ENCODE measurements at regions not wholly inside any gene's neighbourhood (a gene's known extent, or its start where the extent isn't known, plus 50 kb on each side); places are given as distances from the start of the nearest gene placed in this dataset.

DNA sequence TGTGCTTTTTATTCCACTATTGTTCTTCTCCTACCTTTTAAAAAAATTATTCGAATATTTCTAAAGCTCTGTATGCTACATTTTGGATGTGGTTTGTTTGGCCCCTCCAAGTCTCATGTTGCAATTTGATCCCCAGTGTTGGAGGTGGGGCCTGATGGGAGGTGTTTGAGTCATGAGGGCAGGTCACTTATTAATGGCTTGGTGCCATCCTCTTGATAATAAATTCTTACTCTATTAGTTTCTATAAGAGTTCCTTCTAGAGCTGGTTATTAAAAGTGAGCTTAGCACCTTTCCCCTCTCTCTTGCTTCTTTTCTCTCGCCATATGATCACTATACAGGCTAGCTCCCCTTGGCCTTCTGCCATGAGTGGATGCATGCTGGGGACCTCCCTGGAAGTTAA lies 445.6 kb upstream of the PDE3A start:
- no peak for DNase-seq

DNA sequence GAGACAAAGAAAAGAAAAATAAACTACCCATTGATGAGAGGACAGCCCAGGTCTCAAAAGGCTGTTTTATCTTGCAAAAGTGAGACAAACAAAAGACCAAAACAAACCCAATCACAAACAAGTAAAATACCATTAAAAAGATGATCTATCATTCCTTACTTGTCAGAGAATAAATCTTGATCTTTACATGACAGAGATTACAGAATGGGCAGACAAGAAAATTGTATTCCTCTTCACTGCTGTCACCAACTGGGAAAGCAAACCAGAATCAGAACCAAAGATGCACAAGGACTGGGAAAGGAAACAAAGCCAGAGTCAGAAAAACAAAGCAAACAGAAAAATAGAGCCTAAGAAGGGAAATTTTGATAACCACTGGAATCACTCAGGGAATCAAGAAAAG lies 444.0 kb upstream of the PDE3A start:
- DNase-seq, result no peak

DNA sequence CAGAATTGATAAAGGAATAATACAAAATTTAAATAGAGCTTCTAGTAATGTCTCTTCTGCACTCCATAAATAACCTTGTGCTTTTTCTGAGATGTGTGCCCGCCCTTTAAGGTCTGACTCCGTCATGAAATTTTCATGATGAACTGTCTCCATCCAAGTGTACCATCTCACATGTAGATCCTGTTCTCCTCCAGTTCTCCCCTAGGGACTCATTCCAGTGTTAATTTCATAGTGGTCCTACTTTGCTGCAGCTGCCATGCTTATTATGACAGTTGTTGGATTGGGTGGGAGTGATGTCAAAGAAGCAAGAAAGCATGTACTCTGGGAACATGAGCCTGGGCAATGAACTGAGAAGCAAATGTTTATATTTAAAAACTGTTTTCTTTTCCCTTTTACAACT lies 442.5 kb upstream of the PDE3A start:
- DNase-seq, result no peak

DNA sequence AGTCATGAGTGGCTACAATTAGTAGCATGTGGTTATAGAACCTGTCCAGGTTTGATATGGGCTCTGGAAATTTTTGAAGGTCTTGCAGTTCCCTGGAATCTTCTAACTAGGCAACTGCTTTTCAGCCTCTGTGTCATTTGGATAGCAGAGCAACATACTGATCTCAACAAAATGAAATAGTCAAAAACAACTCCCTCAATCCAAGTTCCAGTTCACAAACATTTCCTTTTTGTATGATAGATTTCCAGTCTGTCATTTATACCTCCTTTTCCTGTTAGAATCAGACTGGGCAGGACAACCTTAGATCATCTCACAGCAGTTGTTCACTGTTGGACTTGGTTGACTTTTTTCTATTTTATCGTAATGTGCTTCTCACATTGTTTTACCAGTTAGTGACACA lies 442.1 kb upstream of the PDE3A start:
- DNase-seq, result no peak

DNA sequence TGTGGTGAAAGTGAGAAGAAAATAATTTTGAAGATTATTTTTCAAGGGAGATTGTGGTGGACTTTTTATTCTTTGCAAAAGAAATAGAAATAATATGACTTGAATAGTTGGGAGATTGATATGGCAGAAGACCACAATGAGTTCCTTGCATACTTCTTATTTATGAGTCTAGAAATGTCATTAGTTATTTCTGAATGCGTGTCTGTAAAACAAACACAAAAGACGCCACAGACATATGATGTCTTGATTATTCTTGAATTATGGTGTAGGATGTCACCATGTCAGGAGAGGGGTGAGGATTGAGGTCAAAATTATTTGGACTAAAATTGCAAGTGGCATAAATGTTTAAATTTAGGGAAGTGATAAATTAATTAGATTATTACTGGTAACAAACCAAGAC lies 440.7 kb upstream of the PDE3A start:
- no peak for DNase-seq

DNA sequence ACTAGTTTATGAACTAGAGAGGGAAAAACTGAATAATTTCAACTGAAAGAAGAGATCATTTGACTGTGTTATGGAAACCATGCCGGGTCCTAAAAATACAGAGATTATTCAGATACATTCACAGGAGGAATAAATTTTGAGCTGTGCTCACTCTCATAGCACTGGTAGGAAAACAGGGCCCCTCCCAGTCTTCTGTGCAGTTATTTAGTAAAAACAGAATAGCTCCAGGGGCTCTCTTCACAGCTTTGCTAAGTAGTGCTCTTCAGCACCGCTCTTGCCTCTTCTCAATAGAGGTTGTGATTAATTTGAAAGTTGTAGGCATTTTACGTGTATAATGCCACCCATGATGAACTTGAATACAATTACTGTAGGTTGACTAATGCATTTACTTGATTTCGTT lies 435.9 kb upstream of the PDE3A start:
- no peak for DNase-seq

DNA sequence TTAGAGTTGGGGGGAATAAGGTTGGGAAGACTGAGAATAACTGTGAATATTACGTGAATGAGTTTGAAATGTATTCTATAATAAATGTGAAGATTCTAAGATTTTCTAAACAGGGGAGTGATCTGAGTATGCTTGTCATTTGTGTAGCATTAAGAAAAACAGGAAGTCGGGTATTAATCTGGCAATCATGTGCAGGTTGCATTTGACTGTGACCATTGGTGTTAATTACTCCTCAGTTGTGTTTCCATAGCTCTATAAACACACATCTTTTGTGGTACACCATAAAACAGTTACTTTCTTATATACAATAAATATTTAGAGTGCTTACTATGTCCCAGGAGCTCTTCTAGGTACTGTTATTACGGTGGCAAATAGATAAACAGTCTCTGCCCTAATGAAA lies 434.4 kb upstream of the PDE3A start:
- DNase-seq, result no peak

DNA sequence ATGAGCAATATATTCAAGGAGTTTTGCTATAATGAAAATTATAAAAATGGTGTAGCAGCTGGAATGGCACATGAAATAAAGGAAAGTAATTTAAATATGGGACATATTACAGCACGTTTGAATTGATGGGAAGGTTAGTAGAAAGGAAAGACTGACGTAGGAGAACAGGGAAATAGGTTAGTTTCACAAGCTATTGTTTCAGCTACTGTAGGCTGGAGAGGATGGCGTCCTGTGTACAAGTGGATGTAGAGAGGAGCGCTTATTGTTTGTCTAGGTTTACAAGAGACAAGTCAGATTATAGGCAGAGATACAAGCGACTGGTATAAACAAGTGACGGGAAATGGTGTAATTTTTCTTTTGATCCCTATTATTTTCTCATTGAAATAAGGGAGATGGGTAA lies 431.2 kb upstream of the PDE3A start:
- no peak for DNase-seq

DNA sequence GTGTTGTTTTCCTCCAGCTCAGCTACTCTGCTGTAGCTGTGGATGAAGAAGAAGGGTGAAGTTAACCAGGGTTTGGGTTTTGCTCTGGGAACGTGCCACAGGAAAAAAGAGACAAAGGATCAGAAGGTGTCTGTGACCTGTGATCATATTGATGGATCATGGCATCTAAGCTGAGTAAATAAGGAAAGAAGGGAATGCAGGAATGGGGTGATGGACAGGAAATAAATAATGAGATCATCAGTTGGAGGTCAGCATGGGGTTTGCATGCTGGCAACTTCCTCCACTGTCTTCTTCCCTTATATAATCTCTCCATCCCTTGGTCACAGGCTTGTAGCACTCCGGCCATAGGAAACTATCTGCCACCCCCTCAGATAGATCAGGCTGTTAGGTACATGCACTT lies 430.3 kb upstream of the PDE3A start:
- DNase-seq, result no peak

DNA sequence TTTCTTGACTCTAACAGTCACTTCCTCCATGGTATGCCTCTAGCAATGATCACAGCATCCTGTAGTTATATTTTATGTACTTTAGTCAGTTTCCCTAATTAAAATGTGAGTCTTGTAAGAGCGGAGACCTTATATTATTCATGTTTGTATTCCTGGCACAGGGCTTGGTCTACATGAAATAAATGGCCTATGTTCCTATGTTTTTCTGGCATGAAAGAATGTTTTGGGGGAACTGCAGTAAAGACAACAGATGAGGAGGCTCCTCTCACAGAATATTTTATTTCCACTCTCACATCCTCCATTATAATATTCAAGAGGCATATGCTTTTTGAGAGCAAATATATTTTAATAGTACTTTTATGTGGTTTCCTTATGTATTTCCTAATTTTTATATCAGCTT lies 429.8 kb upstream of the PDE3A start:
- no peak for DNase-seq

DNA sequence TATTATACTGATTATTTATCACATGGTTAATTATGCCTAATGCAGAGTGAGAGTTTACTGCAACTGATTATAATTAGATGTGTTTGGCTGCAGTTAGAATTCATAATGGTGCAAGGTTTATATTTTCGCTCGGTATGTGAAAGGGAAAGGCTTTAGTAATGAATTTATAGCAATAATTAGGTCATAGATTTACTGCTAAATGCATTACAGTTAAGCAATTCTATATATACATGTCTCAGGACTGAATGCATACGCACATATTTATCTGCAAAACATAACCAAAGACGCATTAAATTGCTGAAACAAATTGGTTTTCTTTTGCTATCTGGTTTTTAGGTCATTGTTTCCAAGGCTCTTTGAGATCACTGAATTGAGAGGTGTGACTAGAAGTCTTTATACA lies 428.1 kb upstream of the PDE3A start:
- DNase-seq, result no peak

DNA sequence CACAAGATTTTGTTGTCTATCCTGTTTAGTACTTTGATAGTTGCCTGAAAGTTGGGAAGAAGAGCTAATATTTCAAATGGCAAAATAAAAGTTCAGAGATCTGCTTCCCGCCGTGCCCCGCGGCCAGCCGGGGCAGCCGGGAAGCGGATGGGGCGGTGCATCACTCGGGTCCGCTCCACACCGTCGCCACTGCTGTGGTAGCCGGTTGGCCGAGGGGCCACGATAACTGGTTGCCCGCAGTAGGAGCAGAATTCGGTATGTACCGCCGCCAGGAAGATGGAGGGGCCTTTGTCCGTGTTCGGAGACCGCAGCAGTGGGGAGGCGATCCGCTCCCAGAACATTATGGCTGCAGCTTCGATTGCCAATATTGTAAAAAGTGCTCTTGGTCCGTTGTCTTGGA lies 427.2 kb upstream of the PDE3A start:
- no peak for DNase-seq

DNA sequence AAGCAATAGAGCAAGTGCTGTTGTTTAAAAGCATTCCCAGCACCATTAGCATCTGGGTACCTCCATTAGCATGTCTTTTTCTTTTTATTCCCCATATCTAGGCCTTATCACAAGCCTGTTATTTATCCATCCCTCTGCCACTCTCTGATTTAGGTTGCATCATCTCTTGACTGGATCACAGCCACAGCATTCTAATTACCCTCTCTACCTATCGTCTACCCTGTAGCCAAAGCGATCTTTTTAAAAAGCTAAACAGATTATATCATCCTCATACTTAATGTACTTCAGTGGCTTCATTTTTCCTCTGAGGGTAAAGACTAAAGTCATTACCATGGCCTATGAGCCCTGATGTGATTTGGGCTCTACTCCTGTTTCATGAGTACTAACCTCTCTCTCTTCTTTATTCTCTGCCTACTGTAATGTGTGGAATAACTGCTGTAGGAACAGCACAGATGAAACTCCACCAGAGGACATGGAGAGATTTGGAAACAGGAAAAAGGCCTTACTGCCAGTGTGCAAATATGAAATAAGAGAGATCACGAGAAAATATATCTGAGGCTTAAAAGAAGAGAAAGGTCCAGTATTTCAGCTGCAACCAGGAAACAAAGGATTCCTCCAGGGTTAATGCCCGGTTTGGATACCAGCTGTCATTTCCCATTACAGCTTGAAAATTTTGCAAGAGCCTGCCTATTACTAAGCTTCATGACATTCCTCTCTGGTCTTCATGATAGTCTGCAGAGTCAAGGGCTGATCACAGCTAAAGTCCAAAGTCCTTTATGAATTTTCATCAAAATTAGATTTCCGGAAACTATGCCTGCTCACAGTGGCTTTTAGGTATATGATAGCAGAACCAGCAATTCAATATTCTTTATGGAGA lies 422.5 kb upstream of the PDE3A start:
- DNase-seq, result peak; percentile 24

DNA sequence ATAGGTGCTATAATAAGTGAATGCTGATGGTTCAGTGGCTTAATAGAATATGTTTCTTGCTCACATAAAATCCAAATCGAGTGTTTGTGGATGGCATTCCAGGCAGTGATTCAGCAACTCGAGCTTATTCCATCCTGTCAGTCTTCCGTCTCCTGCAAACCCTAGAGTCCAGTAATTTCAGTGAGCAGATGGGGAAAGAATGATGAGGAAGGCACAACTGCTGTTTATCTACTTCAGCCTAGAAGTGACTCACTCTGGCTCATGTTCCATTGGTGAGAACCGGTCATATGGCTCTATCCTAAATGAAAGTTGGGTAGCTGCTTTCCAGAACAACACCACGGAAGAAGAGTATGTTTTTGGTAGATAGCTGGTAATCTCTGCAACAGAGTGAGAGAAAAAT lies 421.8 kb upstream of the PDE3A start:
- no peak for DNase-seq

DNA sequence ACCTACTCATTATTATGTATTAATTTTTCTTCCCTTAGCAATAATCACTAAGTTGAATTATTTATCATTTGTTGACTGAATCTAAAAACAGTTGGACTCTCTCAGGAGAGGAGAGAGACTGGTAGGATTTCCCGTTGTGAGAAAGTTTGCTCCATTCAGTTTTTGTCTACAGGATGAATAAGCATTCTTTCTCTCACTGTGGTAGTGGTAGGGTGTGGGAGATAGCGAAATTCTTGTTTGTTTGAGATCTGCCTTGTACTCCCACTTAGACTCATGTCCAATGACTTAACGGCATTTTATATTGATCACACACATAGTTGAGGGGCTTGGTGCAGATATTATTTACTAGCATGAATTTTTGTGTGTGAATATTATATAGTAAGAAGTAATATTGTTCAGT lies 421.0 kb upstream of the PDE3A start:
- DNase-seq, result no peak

DNA sequence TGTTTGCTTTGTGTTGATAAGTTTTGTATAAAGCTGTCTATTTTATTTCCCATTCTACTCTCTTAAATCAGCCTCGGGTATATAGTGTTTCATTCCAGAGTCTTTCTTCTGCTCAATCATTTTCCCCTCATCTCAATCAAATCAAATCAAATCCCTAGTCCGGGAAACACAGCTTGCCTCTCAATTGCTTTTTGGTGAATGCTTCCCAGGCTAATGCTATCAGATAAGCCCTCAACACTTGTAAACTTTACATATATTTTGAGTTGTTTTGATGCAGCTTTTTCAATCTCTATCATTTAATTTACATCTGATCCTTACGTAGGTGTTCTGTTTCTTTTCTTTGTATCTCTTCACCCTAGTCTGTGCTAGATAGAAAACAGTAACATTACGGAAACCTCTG lies 416.7 kb upstream of the PDE3A start:
- no peak for DNase-seq

DNA sequence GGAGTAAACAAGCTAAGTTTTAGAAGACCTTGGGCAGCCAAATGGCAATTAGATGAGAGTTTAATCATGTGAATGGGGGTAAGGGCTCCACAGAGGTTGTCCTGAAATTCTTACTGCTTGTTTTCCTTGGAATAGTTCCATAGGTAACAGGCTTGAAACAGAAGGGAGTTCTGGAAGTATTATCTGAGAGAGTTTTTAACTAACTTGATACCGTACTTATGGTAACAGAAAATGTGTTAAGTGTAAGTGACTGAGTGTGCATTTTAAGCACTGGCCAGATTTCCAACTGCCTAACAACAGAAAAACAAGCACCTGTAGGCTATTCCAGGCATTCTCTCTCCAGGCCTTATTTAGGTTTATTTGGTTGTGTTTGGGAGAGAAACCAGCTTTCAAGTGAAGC lies 414.6 kb upstream of the PDE3A start:
- no peak for DNase-seq

DNA sequence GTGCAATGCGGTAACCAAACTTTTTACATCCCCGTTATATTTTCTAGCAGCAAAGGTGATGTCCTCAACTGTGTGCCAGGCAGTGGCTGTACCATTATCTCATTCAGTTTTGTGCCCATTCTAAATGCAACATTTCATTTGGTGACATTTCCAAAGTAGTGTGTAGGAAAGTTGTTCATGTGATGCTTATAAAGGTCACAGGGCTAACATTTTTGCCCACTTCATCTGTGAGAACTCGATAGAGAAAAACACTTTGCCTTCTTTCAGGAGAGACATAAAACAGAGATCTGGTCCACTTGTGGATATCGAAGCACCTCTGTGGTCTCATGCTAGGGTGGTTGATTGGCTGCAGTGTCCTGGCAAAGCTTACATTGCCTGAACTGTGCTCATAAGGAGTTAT lies 414.2 kb upstream of the PDE3A start:
- no peak for DNase-seq

DNA sequence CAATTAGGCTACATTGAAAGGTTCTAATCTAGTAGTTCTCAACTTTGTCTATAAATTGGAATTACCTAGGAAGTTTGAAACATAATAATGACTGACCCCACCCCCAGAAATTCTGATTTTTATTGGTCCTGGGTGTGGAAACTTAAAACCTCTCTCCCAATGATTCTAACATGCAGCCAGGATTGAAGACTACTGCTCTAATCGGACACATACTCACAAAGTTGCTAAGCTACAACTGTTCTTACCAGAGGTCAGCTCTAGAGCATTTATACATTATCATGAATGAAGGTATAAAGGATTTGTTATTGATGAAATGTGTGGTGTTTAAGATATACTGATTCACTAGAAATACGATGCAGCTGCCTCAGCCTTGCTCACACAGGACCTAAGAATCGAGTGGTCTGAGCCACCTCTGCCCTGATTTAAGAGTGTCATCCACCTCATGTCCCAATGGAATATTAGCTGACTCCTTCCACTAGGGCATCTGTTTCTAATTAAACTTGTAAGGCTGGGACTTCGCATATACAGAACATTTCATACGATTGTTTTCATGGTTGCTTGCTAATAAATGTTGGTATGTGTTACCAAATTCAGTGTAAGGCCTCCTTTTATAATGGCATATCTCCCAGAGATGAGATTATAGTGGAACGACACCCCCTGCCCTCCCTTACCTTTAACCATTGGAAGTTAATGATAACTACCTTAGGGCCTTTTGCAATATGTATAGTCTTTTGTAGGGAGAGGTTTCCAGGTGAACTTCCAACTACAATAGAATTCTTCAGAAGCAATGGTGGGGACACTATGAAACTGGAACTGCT lies 410.8 kb upstream of the PDE3A start:
- no peak for DNase-seq

DNA sequence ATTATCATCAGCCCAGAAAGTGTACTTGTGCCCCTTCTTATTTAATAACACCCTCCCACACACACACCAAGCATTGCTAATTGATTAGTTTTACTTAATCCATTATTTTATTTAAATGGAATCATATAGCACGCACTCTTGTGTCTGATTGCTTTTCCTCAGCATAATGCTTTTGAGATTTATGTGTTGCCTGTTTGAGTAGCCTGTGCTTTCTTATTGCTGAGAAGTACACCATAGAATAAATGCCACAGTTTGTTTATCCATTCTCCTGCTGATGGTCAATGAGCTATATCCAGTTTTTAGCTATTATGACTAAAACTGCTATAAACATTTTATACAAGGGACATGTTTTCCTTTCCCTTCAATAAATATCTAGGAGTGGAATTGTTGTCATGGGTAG lies 409.9 kb upstream of the PDE3A start:
- DNase-seq, result no peak

DNA sequence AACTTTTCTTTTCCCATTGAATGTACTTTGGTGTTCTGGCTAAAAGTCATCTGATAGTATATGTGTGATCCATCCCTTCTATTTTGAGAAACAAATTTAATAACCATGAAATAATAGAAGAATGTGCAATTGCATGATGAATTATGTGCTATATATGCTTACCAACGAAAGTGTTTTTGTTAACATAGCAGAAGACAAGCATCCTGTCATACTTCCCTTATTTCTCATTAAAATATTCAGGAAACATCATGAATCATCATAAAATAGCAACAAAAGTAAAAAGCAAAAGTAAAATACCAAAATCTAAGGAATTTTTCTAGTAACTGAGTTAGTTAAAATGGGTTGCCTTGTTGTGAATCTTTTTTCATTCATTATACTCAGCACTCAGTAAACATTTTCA lies 409.0 kb upstream of the PDE3A start:
- no peak for DNase-seq

DNA sequence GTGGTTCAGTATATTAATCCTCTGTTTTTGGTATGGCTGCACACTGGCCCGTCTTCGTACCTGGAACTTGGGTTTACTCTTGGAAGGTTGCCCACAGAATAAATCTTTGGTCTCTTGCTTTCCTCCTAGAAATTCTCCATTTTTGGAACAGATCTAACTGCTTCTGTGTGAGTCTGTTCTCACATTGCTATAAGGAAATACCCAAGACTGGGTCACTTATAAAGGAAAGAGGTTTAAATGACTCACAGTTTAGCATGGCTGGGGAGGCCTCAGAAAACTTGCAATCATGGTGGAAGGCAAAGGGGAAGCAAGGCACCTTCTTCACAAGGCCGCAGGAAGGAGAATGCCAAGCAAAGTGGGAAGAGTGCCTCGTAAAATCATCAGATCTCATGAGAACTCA lies 407.8 kb upstream of the PDE3A start:
- DNase-seq, result no peak

DNA sequence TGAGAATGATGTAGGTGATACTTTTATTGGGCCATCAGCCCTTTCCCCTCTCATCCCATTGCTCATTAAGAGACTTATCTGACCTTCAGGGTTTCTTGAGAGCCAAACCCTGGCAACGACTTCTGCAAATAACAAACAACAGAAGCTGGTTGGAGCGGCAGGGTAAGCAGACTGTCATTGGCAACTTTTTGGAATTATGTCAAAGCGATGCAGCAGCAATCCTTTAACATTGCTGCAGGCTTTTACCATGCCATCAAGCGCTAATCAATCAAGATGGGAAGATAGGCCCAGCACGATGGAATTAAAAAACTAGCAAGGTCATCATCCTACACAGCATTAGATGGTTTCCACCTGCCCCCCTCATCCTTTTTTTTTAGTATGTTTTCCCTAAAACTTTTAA lies 406.1 kb upstream of the PDE3A start:
- DNase-seq, result no peak

DNA sequence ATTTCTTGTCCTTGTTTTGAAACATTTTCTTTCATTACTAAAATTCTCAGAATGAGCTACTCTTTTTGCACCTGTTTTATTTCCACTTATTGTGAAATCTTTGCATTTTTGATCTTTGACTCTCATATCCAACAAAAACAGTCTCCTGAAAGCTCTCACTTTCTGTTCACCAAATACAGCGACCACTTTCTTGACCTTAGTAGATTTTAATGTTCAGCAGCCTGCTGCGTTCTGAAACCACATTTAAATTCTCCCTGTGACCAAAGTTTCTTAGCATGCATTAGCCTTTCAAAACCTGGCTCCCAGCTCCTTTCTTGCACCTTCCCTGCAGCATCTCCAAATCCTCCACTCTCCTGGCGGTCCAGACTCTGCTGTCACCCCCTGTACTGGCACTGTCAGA lies 404.4 kb upstream of the PDE3A start:
- no peak for DNase-seq

DNA sequence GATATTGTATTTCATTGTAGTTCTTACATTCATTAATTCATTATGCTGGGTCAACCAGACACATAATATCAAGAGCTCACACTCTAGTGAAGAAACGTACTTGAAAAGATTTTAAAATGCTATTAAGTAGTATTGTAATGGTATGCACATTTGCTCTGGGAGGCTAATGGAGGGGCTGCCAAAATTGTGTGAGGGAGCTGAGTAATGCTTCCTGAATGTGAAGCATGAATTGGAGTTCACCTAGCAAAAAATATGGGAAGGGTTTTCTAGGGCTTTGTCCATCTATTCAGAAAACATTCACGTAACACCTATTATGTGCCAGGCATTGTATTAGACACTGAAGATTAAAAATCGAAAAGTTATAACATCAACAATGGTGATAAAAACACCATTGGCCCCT lies 403.8 kb upstream of the PDE3A start:
- no peak for DNase-seq

All from NCI-H1436 (cell line).